ENCODE measurements at regions not wholly inside any gene's neighbourhood (a gene's known extent, or its start where the extent isn't known, plus 50 kb on each side); places are given as distances from the start of the nearest gene placed in this dataset.

DNA sequence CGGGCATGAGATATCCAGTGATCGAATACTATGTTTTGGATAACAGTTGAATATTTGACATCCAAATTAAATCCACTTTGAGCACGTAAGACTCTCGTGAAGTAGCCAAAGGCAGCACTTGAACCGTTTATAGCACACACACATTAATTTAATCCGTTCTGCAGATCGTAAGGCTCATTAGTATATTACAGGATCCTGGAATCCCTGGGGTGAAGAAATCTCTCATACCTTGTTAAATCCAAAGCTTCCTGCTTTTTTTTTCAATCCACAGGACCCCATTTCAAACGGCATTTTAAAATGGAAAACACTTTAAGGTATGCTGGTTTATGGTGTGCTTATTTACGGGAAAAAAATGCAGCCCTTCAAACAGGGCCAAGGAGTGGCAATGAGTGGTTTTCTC is 158.4 kb upstream of the ADARB2 start:
- no peak for DNase-seq (ENCODE audit: low spot score, unreplicated experiment)
- Mint-ChIP-seq H3K36me3 (ENCODE audit: insufficient read depth) (no peaks in the 10 kb centered on the region), H3K4me1 (ENCODE audit: low read depth) (no peaks in the 10 kb centered on the region), H3K27me3 (peaks cover 6% of the 10 kb centered on the region), H3K4me3 (ENCODE audit: low read depth) (no peak overlapping the region), H3K9me3 (ENCODE audit: low read depth) (no peaks in the 10 kb centered on the region), H3K27ac (no peak overlapping the region)
- TF ChIP-seq, protein P1, sequence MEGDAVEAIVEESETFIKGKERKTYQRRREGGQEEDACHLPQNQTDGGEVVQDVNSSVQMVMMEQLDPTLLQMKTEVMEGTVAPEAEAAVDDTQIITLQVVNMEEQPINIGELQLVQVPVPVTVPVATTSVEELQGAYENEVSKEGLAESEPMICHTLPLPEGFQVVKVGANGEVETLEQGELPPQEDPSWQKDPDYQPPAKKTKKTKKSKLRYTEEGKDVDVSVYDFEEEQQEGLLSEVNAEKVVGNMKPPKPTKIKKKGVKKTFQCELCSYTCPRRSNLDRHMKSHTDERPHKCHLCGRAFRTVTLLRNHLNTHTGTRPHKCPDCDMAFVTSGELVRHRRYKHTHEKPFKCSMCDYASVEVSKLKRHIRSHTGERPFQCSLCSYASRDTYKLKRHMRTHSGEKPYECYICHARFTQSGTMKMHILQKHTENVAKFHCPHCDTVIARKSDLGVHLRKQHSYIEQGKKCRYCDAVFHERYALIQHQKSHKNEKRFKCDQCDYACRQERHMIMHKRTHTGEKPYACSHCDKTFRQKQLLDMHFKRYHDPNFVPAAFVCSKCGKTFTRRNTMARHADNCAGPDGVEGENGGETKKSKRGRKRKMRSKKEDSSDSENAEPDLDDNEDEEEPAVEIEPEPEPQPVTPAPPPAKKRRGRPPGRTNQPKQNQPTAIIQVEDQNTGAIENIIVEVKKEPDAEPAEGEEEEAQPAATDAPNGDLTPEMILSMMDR (IDR thresholded peaks at IDR 0.05; ENCODE audit: unreplicated experiment), result no peak

DNA sequence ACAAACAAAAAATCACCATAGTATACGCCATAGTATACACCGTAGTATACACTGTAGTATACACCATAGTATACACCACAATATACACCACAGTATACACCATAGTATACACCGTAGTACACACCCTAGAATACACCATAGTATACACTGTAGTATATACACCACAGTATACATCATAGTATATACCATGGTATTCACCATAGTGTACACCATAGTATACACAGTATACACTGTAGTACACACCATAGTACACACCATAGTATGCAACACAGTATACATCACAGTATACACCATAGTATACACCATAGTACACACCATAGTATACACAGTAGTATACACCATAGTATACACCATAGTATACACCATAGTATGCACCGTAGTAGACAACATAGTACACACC is 157.6 kb upstream of the ADARB2 start:
- peaks cover 6% of the 10 kb centered on the region for H3K27me3 Mint-ChIP-seq
- H3K36me3 Mint-ChIP-seq (ENCODE audit: insufficient read depth), result no peaks in the 10 kb centered on the region
- no peak overlapping the region for H3K27ac Mint-ChIP-seq
- no peaks in the 10 kb centered on the region for H3K9me3 Mint-ChIP-seq (ENCODE audit: low read depth)
- no peaks in the 10 kb centered on the region for H3K4me1 Mint-ChIP-seq (ENCODE audit: low read depth)
- no peak for DNase-seq (ENCODE audit: low spot score, unreplicated experiment)
- TF ChIP-seq, protein P1 (IDR thresholded peaks at IDR 0.05; ENCODE audit: unreplicated experiment), result no peak
- H3K4me3 Mint-ChIP-seq (ENCODE audit: low read depth), result no peak overlapping the region

DNA sequence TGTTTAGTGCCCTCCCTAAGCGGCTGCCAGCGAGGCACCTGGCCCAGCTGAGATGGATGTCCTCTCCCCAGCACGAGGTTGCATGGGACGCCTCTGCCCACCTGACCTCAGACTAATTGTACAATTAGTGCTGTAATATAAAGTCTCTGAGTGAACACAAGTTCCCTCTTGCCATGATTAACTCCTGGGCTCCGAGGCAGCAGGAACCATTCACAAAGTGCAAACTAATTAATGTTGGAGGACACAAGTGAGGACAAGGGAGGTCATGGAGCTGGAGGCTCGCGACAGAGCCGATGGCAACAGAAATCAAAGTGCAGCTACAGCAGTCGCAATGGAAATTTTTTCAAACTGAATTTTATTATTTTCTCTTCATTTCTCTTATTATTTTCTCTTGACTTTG is 156.6 kb upstream of the ADARB2 start:
- Mint-ChIP-seq H3K4me1 (ENCODE audit: low read depth) (no peaks in the 10 kb centered on the region), H3K27ac (no peak overlapping the region), H3K9me3 (ENCODE audit: low read depth) (no peaks in the 10 kb centered on the region), H3K36me3 (ENCODE audit: insufficient read depth) (no peaks in the 10 kb centered on the region), H3K4me3 (ENCODE audit: low read depth) (no peak overlapping the region), H3K27me3 (peaks cover 6% of the 10 kb centered on the region)
- no peak for DNase-seq (ENCODE audit: low spot score, unreplicated experiment)
- TF ChIP-seq, protein P1 (IDR thresholded peaks at IDR 0.05; ENCODE audit: unreplicated experiment), result no peak

DNA sequence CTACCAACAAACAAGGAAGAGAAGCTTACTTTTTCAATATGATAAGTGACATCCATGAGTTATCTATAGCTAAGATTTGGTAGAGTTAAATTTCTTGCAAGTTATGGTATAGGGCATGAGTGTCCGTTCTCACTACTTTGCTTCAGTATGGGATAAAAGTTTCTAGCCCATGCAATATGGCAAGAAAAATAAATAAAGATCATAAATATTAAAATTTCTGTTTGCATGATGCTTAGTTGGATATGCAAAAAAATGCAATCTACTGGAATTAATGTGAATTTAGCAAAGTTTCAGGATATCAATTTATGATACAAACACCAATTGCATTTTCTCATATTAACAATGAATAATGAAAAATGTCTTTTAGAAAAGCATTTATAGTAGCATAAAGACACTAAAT is 148.7 kb upstream of the ADARB2 start:
- H3K36me3 Mint-ChIP-seq (ENCODE audit: insufficient read depth), result no peaks in the 10 kb centered on the region
- no peak overlapping the region for H3K4me3 Mint-ChIP-seq (ENCODE audit: low read depth)
- no peak for DNase-seq (ENCODE audit: low spot score, unreplicated experiment)
- H3K9me3 Mint-ChIP-seq (ENCODE audit: low read depth), result peaks cover 7% of the 10 kb centered on the region
- TF ChIP-seq, protein P1 (IDR thresholded peaks at IDR 0.05; ENCODE audit: unreplicated experiment), result no peak
- no peaks in the 10 kb centered on the region for H3K4me1 Mint-ChIP-seq (ENCODE audit: low read depth)
- H3K27ac Mint-ChIP-seq, result no peak overlapping the region
- peaks cover 3% of the 10 kb centered on the region for H3K27me3 Mint-ChIP-seq

DNA sequence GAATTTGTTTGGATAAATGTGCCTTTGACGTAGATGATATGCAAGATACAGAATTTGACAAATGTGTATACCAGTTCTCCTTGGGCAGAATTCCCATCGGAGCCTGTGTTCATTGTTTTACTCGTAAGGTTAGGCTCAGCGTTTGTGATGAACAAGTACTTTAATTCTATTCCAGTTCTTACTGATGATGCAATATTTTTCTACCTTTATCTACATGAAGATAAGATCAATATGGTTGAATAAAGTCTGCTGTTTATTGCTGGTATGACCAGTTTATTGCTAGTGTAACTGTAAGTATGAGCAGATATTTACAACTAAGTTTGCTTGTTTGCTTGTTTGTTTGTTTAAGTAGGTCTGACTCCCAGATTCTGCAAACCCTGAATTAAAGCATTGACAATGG is 145.4 kb upstream of the ADARB2 start:
- no peaks in the 10 kb centered on the region for H3K4me1 Mint-ChIP-seq (ENCODE audit: low read depth)
- H3K4me3 Mint-ChIP-seq (ENCODE audit: low read depth), result no peak overlapping the region
- H3K27me3 Mint-ChIP-seq, result peaks cover 6% of the 10 kb centered on the region
- DNase-seq (ENCODE audit: low spot score, unreplicated experiment), result no peak
- no peak overlapping the region for H3K27ac Mint-ChIP-seq
- no peaks in the 10 kb centered on the region for H3K36me3 Mint-ChIP-seq (ENCODE audit: insufficient read depth)
- TF ChIP-seq, protein P1 (IDR thresholded peaks at IDR 0.05; ENCODE audit: unreplicated experiment), result no peak
- peaks cover 3% of the 10 kb centered on the region for H3K9me3 Mint-ChIP-seq (ENCODE audit: low read depth)
